WERI-Rb-1 (cell line): ENCODE measurements at regions not wholly inside any gene's neighbourhood (a gene's known extent, or its start where the extent isn't known, plus 50 kb on each side); places are given as distances from the start of the nearest gene placed in this dataset.

Experiments
- DNase-seq: peaks from one replicate; pipeline ENCODE4 v3.0.0-alpha.2; 2020
- H3K27ac ChIP-seq: fragments of 250-450 bp; sonication (Bioruptor Pico); 2 replicates; pipeline ENCODE4 v1.5.1; 2020; ENCODE audit warnings: mild to moderate bottlenecking, moderate library complexity
- H3K27me3 ChIP-seq: fragments of 250-450 bp; sonication (Bioruptor Pico); 2 replicates; pipeline ENCODE4 v1.5.1; 2021; ENCODE audit warnings: mild to moderate bottlenecking, low read depth, moderate library complexity; ENCODE audit not compliant: insufficient read depth, severe bottlenecking
- H3K36me3 ChIP-seq: fragments of 250-450 bp; sonication (Bioruptor Pico); 2 replicates; pipeline ENCODE4 v1.5.1; 2020; ENCODE audit warnings: mild to moderate bottlenecking, moderate library complexity
- H3K4me3 ChIP-seq: 2 replicates; pipeline ENCODE4 v1.5.1; 2011; ENCODE audit warnings: low read depth, mild to moderate bottlenecking, control low read depth, low read length
- H3K9me3 ChIP-seq: fragments of 250-450 bp; sonication (Bioruptor Pico); 2 replicates; pipeline ENCODE4 v1.5.1; 2021; ENCODE audit warnings: mild to moderate bottlenecking, moderate library complexity; ENCODE audit not compliant: severe bottlenecking
- CTCF ChIP-seq: IDR thresholded peaks from 2 replicates; pipeline ENCODE4 v1.5.1; 2011; ENCODE audit warnings: low read depth, mild to moderate bottlenecking, control low read depth, inconsistent platforms, low read length

- TF ChIP-seq CTCF = no peak
Observed at GRCh38 chr5:8871446-8871845, 674.4 kb downstream of the SEMA5A start.

GRCh38 chr5:8875722-8876121, 670.2 kb downstream of the SEMA5A start:
- Histone ChIP-seq H3K4me3 (no peak overlapping the region), H3K27me3 (peaks cover 2% of the 10 kb centered on the region), H3K27ac (no peak overlapping the region), H3K9me3 (no peaks in the 10 kb centered on the region), H3K36me3 (no peaks in the 10 kb centered on the region)
- no peak for DNase-seq
- TF ChIP-seq CTCF = no peak

More at GRCh38 chr5:8871446-8871845, 674.4 kb downstream of the SEMA5A start:
- no peak overlapping the region for H3K4me3 ChIP-seq
- H3K9me3 ChIP-seq = no peaks in the 10 kb centered on the region
- no peak for DNase-seq
- peaks cover 2% of the 10 kb centered on the region for H3K27me3 ChIP-seq
- H3K36me3 ChIP-seq = no peaks in the 10 kb centered on the region
- no peak overlapping the region for H3K27ac ChIP-seq

GRCh38 chr5:8879248-8879647, 666.6 kb downstream of the SEMA5A start:
- no peak for DNase-seq
- H3K36me3 ChIP-seq = no peaks in the 10 kb centered on the region
- no peak overlapping the region for H3K4me3 ChIP-seq
- H3K27ac ChIP-seq = no peak overlapping the region
- H3K9me3 ChIP-seq = no peaks in the 10 kb centered on the region
- TF ChIP-seq CTCF = no peak
- H3K27me3 ChIP-seq = peaks cover 2% of the 10 kb centered on the region

DNA sequence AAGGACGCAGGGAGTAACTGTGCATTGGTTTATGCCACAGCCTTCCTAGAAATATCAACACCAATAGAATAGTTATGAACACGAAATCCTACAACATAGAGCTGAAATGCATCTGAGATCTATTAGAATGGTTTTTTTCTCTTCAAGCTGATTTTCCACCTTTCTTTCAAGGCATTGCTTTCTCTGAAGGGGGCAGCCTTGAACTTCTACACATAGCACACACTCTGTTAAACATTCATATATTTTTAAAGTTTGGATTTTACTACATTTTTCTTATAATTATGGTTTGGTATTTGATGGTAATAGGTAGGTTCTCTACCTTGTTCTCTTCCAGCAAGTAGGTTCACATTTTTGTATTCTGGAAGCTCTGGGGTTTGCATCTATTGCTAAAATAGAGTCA, 661.8 kb downstream of the SEMA5A start:
- no peak overlapping the region for H3K27ac ChIP-seq
- no peak overlapping the region for H3K4me3 ChIP-seq
- no peaks in the 10 kb centered on the region for H3K27me3 ChIP-seq
- TF ChIP-seq CTCF = no peak
- no peak for DNase-seq
- H3K9me3 ChIP-seq = peaks cover 2% of the 10 kb centered on the region
- no peaks in the 10 kb centered on the region for H3K36me3 ChIP-seq

- no peaks in the 10 kb centered on the region for H3K9me3 ChIP-seq
- no peaks in the 10 kb centered on the region for H3K36me3 ChIP-seq
- H3K27me3 ChIP-seq = peaks cover 10% of the 10 kb centered on the region
- H3K27ac ChIP-seq = no peak overlapping the region
- no peak overlapping the region for H3K4me3 ChIP-seq
- TF ChIP-seq CTCF = no peak
- no peak for DNase-seq
Observed at GRCh38 chr5:8892926-8893325, 652.9 kb downstream of the SEMA5A start.

DNA sequence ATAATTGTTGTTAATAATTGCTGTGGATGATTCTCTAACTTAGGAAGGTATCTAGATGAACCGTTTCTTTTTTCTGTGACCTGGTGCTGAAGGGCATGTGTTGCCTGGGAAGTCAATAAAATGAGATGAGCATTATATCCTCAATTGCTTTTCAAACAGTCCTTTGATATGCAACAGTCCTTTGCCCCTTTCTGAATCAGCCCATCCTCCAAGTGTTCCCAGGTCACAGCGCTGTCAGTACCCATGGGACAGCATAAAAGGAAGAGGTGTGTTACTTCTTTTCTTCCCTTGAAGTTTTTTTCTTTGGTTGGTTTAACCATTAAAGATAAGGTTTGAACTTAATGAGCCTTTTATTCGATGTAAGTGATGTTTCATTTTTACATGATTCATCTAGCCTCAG, 651.8 kb downstream of the SEMA5A start:
- no peak for TF ChIP-seq CTCF
- no peak overlapping the region for H3K4me3 ChIP-seq
- no peak overlapping the region for H3K27ac ChIP-seq
- peaks cover 10% of the 10 kb centered on the region for H3K27me3 ChIP-seq
- no peaks in the 10 kb centered on the region for H3K36me3 ChIP-seq
- no peaks in the 10 kb centered on the region for H3K9me3 ChIP-seq
- DNase-seq = no peak
